H1 (cell line): ENCODE measurements at regions not wholly inside any gene's neighbourhood (a gene's known extent, or its start where the extent isn't known, plus 50 kb on each side); places are given as distances from the start of the nearest gene placed in this dataset.

ENCODE experiments used
- CTCF ChIA-PET: fragments of 300-600 bp; sonication (Branson Sonifier 250); formaldehyde crosslinking; loops from one replicate; lab custom pipeline; 2021; ENCODE audit not compliant: partially characterized antibody; lab: Charles Lee
- POLR2A ChIA-PET: fragments of 300-600 bp; sonication (Branson Sonifier 250); formaldehyde crosslinking; loops from one replicate; lab custom pipeline; 2021; ENCODE audit warnings: inconsistent platforms; ENCODE audit not compliant: partially characterized antibody; lab: Charles Lee
- DNase-seq, 2 experiments: peaks; one replicate each; pipeline versions ENCODE4 v3.0.0 to v3.0.0-alpha.2; 2010 to 2022; ENCODE audit warnings: low spot score in 2 of 2, low read depth in 1 of 2, mixed read lengths in 1 of 2
- FAIRE-seq: peaks from 2 replicates; lab custom pipeline; 2011; peaks lifted over from hg19 to GRCh38; lab: Jason Lieb, UNC
- H2AFZ ChIP-seq: 2 replicates; pipeline ENCODE4 v1.8.1; 2012; ENCODE audit warnings: low read length, inconsistent platforms
- H2AK5ac ChIP-seq: 2 replicates; pipeline ENCODE4 v1.6.1; 2013; ENCODE audit warnings: low read depth, low read length
- H2BK120ac ChIP-seq: replicated peaks from 2 replicates; pipeline ENCODE3; 2013; ENCODE audit warnings: low read depth, low read length, inconsistent platforms
- H2BK12ac ChIP-seq: 2 replicates; pipeline ENCODE4 v1.6.1; 2013; ENCODE audit warnings: low read depth, low read length
- H2BK15ac ChIP-seq: 2 replicates; pipeline ENCODE4 v1.6.1; 2013; ENCODE audit warnings: low read length
- H2BK20ac ChIP-seq: 2 replicates; pipeline ENCODE4 v1.6.1; 2013; ENCODE audit warnings: low read length
- H2BK5ac ChIP-seq: 2 replicates; pipeline ENCODE4 v1.6.1; 2013; ENCODE audit warnings: low read depth, low read length
- H3K14ac ChIP-seq: 2 replicates; pipeline ENCODE4 v1.6.1; 2013; ENCODE audit warnings: inconsistent platforms; ENCODE audit not compliant: insufficient read length
- H3K18ac ChIP-seq: 2 replicates; pipeline ENCODE4 v1.6.1; 2013; ENCODE audit warnings: low read length; ENCODE audit errors: extremely low read depth
- H3K23ac ChIP-seq: 2 replicates; pipeline ENCODE4 v1.6.1; 2013; ENCODE audit warnings: inconsistent platforms; ENCODE audit not compliant: insufficient read length
- H3K23me2 ChIP-seq: 2 replicates; pipeline ENCODE4 v1.6.1; 2013; ENCODE audit warnings: low read depth, low read length
- H3K27ac ChIP-seq: 2 replicates; pipeline ENCODE4 v1.6.1; 2011; ENCODE audit warnings: low read depth, low read length, inconsistent platforms
- H3K27me3 ChIP-seq, 4 experiments: replicated peaks in 1 of 4; 1 replicate in 1 of 4; 2 replicates in 3 of 4; pipeline versions ENCODE4 v1.6.1 to v1.8.1; 2011 to 2013; ENCODE audit warnings: low read length in 3 of 4, mild to moderate bottlenecking in 3 of 4, inconsistent platforms in 2 of 4, mixed read lengths in 2 of 4, moderate library complexity in 1 of 4; ENCODE audit not compliant: control insufficient read depth in 3 of 4, insufficient read depth in 3 of 4; ENCODE audit errors: extremely low read depth in 1 of 4
- H3K36me3 ChIP-seq, 4 experiments: 2 replicates each; pipeline versions ENCODE4 v1.6.1 to v1.8.1; 2011 to 2013; ENCODE audit warnings: mild to moderate bottlenecking in 4 of 4, low read length in 3 of 4, moderate library complexity in 2 of 4, control low read depth in 1 of 4, inconsistent platforms in 1 of 4; ENCODE audit not compliant: insufficient read depth in 4 of 4, control insufficient read depth in 2 of 4
- H3K4ac ChIP-seq: replicated peaks from 2 replicates; pipeline ENCODE3; 2013; ENCODE audit warnings: low read length, low read depth, mixed read lengths, inconsistent platforms; ENCODE audit not compliant: insufficient read length
- H3K4me1 ChIP-seq, 4 experiments: replicated peaks in 1 of 4; 1 replicate in 1 of 4; 2 replicates in 3 of 4; pipeline versions ENCODE4 v1.6.1 to v1.8.1; 2011 to 2013; ENCODE audit warnings: low read length in 3 of 4, inconsistent platforms in 2 of 4, mixed read lengths in 1 of 4; ENCODE audit not compliant: insufficient read depth in 4 of 4, control insufficient read depth in 3 of 4
- H3K4me2 ChIP-seq, 2 experiments: 2 replicates each; pipeline versions ENCODE4 v1.6.1 to v1.8.1; 2011 to 2013; ENCODE audit warnings: low read depth in 2 of 2, low read length in 2 of 2, control low read depth in 1 of 2, inconsistent platforms in 1 of 2, mild to moderate bottlenecking in 1 of 2; ENCODE audit not compliant: insufficient read depth in 1 of 2
- H3K4me3 ChIP-seq, 4 experiments: fragments of 200-600, 300-600 bp in 1 of 4; sonication (generic), shearing (Covaris generic), sonication (Bioruptor Twin) in 1 of 4; 2 replicates each; pipeline versions ENCODE4 v1.5.1 to v1.8.1; 2011 to 2016; ENCODE audit warnings: low read length in 4 of 4, low read depth in 3 of 4, control low read depth in 2 of 4, inconsistent platforms in 2 of 4, mild to moderate bottlenecking in 2 of 4, mixed read lengths in 1 of 4, moderate library complexity in 1 of 4; ENCODE audit not compliant: insufficient read depth in 2 of 4; ENCODE audit errors: extremely low read depth in 1 of 4
- H3K56ac ChIP-seq: replicated peaks from 2 replicates; pipeline ENCODE3; 2013; ENCODE audit warnings: low read depth, mild to moderate bottlenecking, mixed read lengths, low read length, inconsistent platforms; ENCODE audit not compliant: insufficient read length
- H3K79me1 ChIP-seq: 2 replicates; pipeline ENCODE4 v1.6.1; 2013; ENCODE audit warnings: low read depth, low read length, control low read depth
- H3K79me2 ChIP-seq, 2 experiments: 2 replicates each; pipeline versions ENCODE4 v1.6.1 to v1.8.1; 2012 to 2013; ENCODE audit warnings: low read length in 2 of 2, mild to moderate bottlenecking in 2 of 2, inconsistent platforms in 1 of 2; ENCODE audit not compliant: insufficient read depth in 2 of 2, control insufficient read depth in 1 of 2
- H3K9ac ChIP-seq, 4 experiments: replicated peaks in 1 of 4; 1 replicate in 1 of 4; 2 replicates in 3 of 4; pipeline versions ENCODE4 v1.6.1 to v1.8.1; 2011 to 2013; ENCODE audit warnings: low read depth in 3 of 4, low read length in 3 of 4, control low read depth in 2 of 4, mild to moderate bottlenecking in 2 of 4, moderate library complexity in 2 of 4, inconsistent platforms in 1 of 4; ENCODE audit errors: extremely low read depth in 1 of 4
- H3K9me3 ChIP-seq, 2 experiments: 2 replicates each; pipeline versions ENCODE4 v1.6.1 to v1.8.1; 2012 to 2013; ENCODE audit warnings: mild to moderate bottlenecking in 2 of 2, moderate library complexity in 2 of 2, control low read depth in 1 of 2, inconsistent platforms in 1 of 2, low read depth in 1 of 2, low read length in 1 of 2, mixed read lengths in 1 of 2; ENCODE audit not compliant: insufficient read depth in 2 of 2
- H4K20me1 ChIP-seq, 2 experiments: replicated peaks in 1 of 2; 2 replicates each; pipeline versions ENCODE3 to v1.8.1; 2011 to 2013; ENCODE audit warnings: inconsistent platforms in 2 of 2, low read length in 2 of 2, mild to moderate bottlenecking in 1 of 2; ENCODE audit not compliant: insufficient read depth in 2 of 2, control insufficient read depth in 1 of 2
- H4K5ac ChIP-seq: 2 replicates; pipeline ENCODE4 v1.6.1; 2013; ENCODE audit warnings: low read length, low read depth, mixed read lengths, inconsistent platforms; ENCODE audit not compliant: insufficient read length
- H4K8ac ChIP-seq: 2 replicates; pipeline ENCODE4 v1.8.0; 2013; ENCODE audit warnings: mild to moderate bottlenecking, moderate library complexity, low read length, inconsistent platforms; ENCODE audit not compliant: insufficient read depth; ENCODE audit errors: extremely low read depth
- H4K91ac ChIP-seq: replicated peaks from 2 replicates; pipeline ENCODE3; 2013; ENCODE audit warnings: low read length, mixed read lengths, inconsistent platforms; ENCODE audit not compliant: insufficient read length
- ASH2L ChIP-seq: fragments of 200-600, 300-600 bp; sonication (generic); IDR thresholded peaks from one replicate; pipeline ENCODE4 v1.7.1; 2017; ENCODE audit warnings: low read length
- CEBPB ChIP-seq: IDR thresholded peaks from 2 replicates; pipeline ENCODE4 v1.6.1; 2012; ENCODE audit warnings: low read depth, low read length
- GABPA ChIP-seq: IDR thresholded peaks from 2 replicates; pipeline ENCODE4 v1.6.1; 2011; ENCODE audit warnings: mild to moderate bottlenecking, low read length, moderate library complexity, borderline replicate concordance; ENCODE audit not compliant: insufficient read depth
- GTF2F1 ChIP-seq: IDR thresholded peaks from 2 replicates; pipeline ENCODE4 v1.6.1; 2012; ENCODE audit warnings: low read depth, low read length, improper control_type of control experiment, borderline replicate concordance
- HDAC6 ChIP-seq: IDR thresholded peaks from one replicate; pipeline ENCODE4 v1.7.1; 2012; ENCODE audit warnings: low read depth, mild to moderate bottlenecking, inconsistent platforms, low read length, moderate library complexity
- KDM5A ChIP-seq: fragments of 200-600 bp; IDR thresholded peaks from 2 replicates; pipeline ENCODE4 v1.7.1; 2012; ENCODE audit warnings: mild to moderate bottlenecking, low read length, inconsistent platforms, mixed read lengths
- NANOG ChIP-seq: IDR thresholded peaks from 2 replicates; pipeline ENCODE4 v1.6.1; 2011; ENCODE audit warnings: low read length, low read depth, mild to moderate bottlenecking, inconsistent platforms; ENCODE audit not compliant: insufficient read depth, poor library complexity, severe bottlenecking
- RBBP5 ChIP-seq: IDR thresholded peaks from 2 replicates; pipeline ENCODE4 v1.7.1; 2012; ENCODE audit warnings: low read depth, mild to moderate bottlenecking, inconsistent platforms, low read length, moderate library complexity, borderline replicate concordance
- RXRA ChIP-seq: IDR thresholded peaks from 2 replicates; pipeline ENCODE4 v1.6.1; 2011; ENCODE audit warnings: low read depth, mild to moderate bottlenecking, low read length, moderate library complexity; ENCODE audit not compliant: insufficient read depth
- SP4 ChIP-seq: IDR thresholded peaks from 2 replicates; pipeline ENCODE4 v1.6.1; 2012; ENCODE audit warnings: low read length, inconsistent platforms
- TAF7 ChIP-seq: optimal IDR thresholded peaks from 2 replicates; pipeline ENCODE3; 2011; ENCODE audit warnings: low read depth, mild to moderate bottlenecking, inconsistent platforms, low read length, moderate library complexity, borderline replicate concordance
- TBP ChIP-seq: IDR thresholded peaks from 2 replicates; pipeline ENCODE4 v1.6.1; 2011; ENCODE audit warnings: low read depth, low read length, improper control_type of control experiment
- YY1 ChIP-seq: IDR thresholded peaks from 2 replicates; pipeline ENCODE4 v1.6.1; 2011; ENCODE audit warnings: low read depth, mild to moderate bottlenecking, low read length
- TF ChIP-seq, protein P1 (sequence below): IDR thresholded peaks from 2 replicates; pipeline ENCODE4 v1.6.1; 2011; ENCODE audit warnings: low read depth, mild to moderate bottlenecking, low read length; ENCODE audit not compliant: insufficient read depth
- TF ChIP-seq, protein P2 (sequence below): IDR thresholded peaks from 2 replicates; pipeline ENCODE4 v1.6.1; 2012; ENCODE audit warnings: inconsistent platforms

DNA sequence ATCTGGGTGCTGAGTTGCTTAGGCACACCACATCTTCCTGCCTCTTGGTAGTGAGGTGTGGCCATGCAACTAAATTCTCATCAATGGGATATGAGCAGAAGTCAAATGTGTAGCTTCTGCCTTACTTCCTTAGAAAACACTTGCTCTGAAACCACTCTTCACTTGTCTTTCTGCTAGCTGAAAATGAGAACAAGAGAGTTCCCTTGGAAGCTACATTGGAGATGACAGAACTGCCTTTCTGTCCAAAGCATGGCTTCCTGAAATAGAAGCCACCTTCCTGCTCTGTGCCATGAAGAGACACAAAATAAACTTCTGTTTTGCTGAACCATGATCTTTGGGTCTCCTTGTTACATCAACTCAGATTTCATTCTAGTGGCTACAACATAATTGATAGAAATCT is 659.9 kb downstream of the IRS1 start:
- no peak overlapping the region for H3K4me3 ChIP-seq

More for the DNA sequence above, 659.9 kb downstream of the IRS1 start:
- H2BK5ac ChIP-seq = no peak overlapping the region
- H3K23me2 ChIP-seq = no peaks in the 10 kb centered on the region
- no peaks in the 10 kb centered on the region for H3K36me3 ChIP-seq
- no peak overlapping the region for H4K91ac ChIP-seq
- H3K18ac ChIP-seq = no peak overlapping the region
- H3K27me3 ChIP-seq = no peaks in the 10 kb centered on the region
- no peak overlapping the region for H3K4ac ChIP-seq
- no peak overlapping the region for H2AFZ ChIP-seq
- no peak overlapping the region for H4K8ac ChIP-seq
- H2BK20ac ChIP-seq = no peak overlapping the region
- no peak overlapping the region for H3K9ac ChIP-seq
- H3K4me2 ChIP-seq = no peak overlapping the region
- no peak for DNase-seq
- H3K27ac ChIP-seq = no peak overlapping the region
- H2BK12ac ChIP-seq = no peak overlapping the region
- TF ChIP-seq YY1 = no peak
- no peak for TF ChIP-seq HDAC6
- no peak for TF ChIP-seq KDM5A
- TF ChIP-seq, protein P1, sequence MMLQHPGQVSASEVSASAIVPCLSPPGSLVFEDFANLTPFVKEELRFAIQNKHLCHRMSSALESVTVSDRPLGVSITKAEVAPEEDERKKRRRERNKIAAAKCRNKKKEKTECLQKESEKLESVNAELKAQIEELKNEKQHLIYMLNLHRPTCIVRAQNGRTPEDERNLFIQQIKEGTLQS = no peak
- no peak for TF ChIP-seq ASH2L
- no peak for TF ChIP-seq CEBPB
- no peak for TF ChIP-seq TAF7
- no peak for TF ChIP-seq GABPA
- TF ChIP-seq TBP = no peak
- TF ChIP-seq, protein P2, sequence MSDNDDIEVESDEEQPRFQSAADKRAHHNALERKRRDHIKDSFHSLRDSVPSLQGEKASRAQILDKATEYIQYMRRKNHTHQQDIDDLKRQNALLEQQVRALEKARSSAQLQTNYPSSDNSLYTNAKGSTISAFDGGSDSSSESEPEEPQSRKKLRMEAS = no peak
- no peak for TF ChIP-seq RXRA
- no peak for TF ChIP-seq SP4
- TF ChIP-seq NANOG = no peak
- no peak for TF ChIP-seq RBBP5
- TF ChIP-seq GTF2F1 = no peak
- TF ChIP-seq, all 59 proteins: peak for 0
- FAIRE-seq = no peak
- no peak overlapping the region for H3K56ac ChIP-seq
- no peak overlapping the region for H2AK5ac ChIP-seq
- no peaks in the 10 kb centered on the region for H3K9me3 ChIP-seq
- ChIA-PET CTCF (no interaction called here), POLR2A (no interaction called here)
- no peaks in the 10 kb centered on the region for H4K20me1 ChIP-seq
- H3K79me1 ChIP-seq = no peaks in the 10 kb centered on the region
- H3K14ac ChIP-seq = no peak overlapping the region
- H3K79me2 ChIP-seq = no peaks in the 10 kb centered on the region
- no peak overlapping the region for H4K5ac ChIP-seq
- no peak overlapping the region for H2BK15ac ChIP-seq
- H3K4me1 ChIP-seq = no peaks in the 10 kb centered on the region
- no peak overlapping the region for H3K23ac ChIP-seq
- no peak overlapping the region for H2BK120ac ChIP-seq
